Mesodermal cell (in vitro differentiated cells): ENCODE measurements at regions not wholly inside any gene's neighbourhood (a gene's known extent, or its start where the extent isn't known, plus 50 kb on each side); places are given as distances from the start of the nearest gene placed in this dataset.

Experiments used
- H3K27ac ChIP-seq: 2 replicates; pipeline ENCODE4 v1.7.0; 2013; ENCODE audit warnings: mild to moderate bottlenecking, low read depth, low read length, moderate library complexity; ENCODE audit not compliant: severe bottlenecking
- H3K36me3 ChIP-seq: 2 replicates; pipeline ENCODE4 v1.7.1; 2013; ENCODE audit warnings: mild to moderate bottlenecking, low read length, moderate library complexity; ENCODE audit not compliant: control insufficient read depth, insufficient read depth
- H3K4me1 ChIP-seq: one replicate; pipeline ENCODE4 v1.7.1; 2013; ENCODE audit warnings: mild to moderate bottlenecking, low read length; ENCODE audit not compliant: insufficient read depth, control insufficient read depth, poor library complexity, severe bottlenecking
- H3K4me3 ChIP-seq: 2 replicates; pipeline ENCODE4 v1.7.0; 2013; ENCODE audit warnings: low read length, control low read depth, mild to moderate bottlenecking; ENCODE audit not compliant: insufficient read depth, poor library complexity, severe bottlenecking; ENCODE audit errors: extremely low read depth
- H3K9me3 ChIP-seq: 2 replicates; pipeline ENCODE4 v1.7.1; 2013; ENCODE audit warnings: mild to moderate bottlenecking, low read length, moderate library complexity; ENCODE audit not compliant: control insufficient read depth
- WGBS, 2 experiments: methylation state at CpG; one replicate each; pipeline ENCODE4 v1.1.5; 2013; ENCODE audit warnings: missing lambda C conversion rate in 2 of 2; ENCODE audit not compliant: insufficient coverage in 2 of 2; 5-methylcytosine and 5-hydroxymethylcytosine counted together

DNA sequence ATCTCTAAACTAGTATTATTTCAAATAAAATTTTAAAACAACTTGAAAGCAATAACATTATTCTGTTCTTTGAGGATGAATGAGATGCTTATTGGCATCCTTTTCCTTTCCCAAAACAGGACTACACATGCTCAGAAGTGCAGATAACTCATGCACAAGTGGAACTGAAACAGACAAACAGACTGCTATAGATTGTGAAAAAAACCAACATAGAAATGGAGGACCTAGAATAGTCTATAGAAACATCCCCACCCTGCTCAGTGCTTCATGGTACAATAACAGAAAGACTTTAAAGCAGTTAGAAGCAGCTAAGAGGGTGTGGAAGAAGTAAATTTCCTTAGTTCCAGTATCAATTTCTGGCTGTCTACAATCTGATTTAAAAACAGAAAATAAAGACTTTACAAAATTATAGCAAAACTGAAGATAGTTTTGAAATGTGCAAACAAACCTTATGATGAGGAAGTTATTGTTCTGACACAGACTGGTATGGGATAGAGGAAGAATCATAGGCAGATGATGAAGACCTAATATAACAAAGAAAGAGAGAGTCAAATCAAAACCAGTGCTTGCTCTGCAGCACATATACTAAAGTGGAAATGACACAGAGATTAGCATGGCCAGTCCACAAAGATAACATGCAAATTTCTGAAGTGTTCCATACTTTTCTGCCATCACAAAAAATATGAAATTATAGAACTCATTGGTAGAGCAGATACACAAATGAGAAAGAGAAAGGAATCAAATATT, 1025.4 kb downstream of the SQOR start:
- no peak overlapping the region for H3K4me3 ChIP-seq
- no peak overlapping the region for H3K27ac ChIP-seq
- no peaks in the 10 kb centered on the region for H3K4me1 ChIP-seq
- H3K9me3 ChIP-seq = no peaks in the 10 kb centered on the region
- H3K36me3 ChIP-seq = no peaks in the 10 kb centered on the region

DNA sequence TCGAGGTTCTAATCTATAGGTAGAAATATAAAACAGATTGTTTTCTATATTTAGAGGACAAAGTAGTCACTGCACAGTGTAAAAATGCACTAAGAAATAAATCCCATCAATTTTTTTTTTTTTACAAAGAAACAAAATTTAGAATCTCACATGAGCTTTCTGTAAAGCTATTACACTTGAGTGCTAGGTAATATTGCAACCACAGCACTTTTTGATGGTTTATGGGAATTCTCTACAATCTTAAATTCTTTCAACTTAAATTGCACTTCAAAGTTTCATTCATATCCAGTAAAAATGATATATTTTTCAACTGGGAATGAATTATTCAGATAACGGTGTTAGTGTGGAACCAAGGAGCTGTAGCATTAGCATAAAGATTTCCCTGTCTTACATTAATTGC, 1035.4 kb downstream of the SQOR start:
- no CpG with 5 or more reads among the region's 2 CpGs for WGBS, 2 experiments
- no peak overlapping the region for H3K27ac ChIP-seq
- no peaks in the 10 kb centered on the region for H3K9me3 ChIP-seq
- H3K4me3 ChIP-seq = no peak overlapping the region
- no peaks in the 10 kb centered on the region for H3K4me1 ChIP-seq
- no peaks in the 10 kb centered on the region for H3K36me3 ChIP-seq

DNA sequence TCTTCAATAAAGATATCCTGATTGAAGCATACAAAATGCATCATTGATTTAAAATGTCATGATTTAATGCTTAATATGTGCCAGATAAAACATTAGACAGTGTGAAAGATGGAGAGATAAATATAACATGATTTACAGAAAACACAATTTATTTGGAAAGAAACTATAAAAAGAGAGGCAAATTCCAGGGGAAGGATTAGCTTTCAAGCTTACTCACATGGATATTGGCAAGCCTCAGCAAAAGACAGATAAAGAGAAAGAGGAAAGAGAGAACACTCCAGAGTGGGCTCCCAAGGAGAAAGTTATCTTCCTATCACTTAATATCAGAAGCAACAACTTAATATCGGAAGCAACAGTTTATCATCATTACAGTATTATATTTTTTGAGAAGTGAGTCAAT, 1036.5 kb downstream of the SQOR start:
- no peaks in the 10 kb centered on the region for H3K9me3 ChIP-seq
- no peak overlapping the region for H3K4me3 ChIP-seq
- WGBS, 2 experiments = no CpG with 5 or more reads among the region's 1 CpG
- H3K36me3 ChIP-seq = no peaks in the 10 kb centered on the region
- no peaks in the 10 kb centered on the region for H3K4me1 ChIP-seq
- no peak overlapping the region for H3K27ac ChIP-seq

DNA sequence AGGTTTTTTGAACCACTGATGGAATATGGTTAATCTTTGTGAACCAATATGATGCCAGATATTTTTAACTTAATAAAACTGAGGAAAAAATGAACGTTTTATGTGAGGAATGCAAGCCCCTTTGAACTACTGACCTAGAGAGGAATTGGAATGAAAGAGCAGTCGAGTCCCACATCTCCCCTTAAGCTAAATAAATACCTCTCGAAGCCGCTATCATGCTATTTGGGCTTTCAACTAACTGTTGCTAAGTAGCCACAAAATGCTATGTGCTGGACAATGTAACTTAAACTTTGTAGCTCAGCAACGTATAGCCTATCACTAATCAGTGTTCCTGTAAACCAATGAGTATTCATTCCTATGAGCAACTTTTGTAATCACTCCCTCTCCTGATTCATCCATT, 1037.2 kb downstream of the SQOR start:
- H3K36me3 ChIP-seq = no peaks in the 10 kb centered on the region
- H3K9me3 ChIP-seq = no peaks in the 10 kb centered on the region
- 71 to 86% methylated on average over 3 to 5 of the region's 5 CpGs for WGBS, 2 experiments
- no peaks in the 10 kb centered on the region for H3K4me1 ChIP-seq
- H3K27ac ChIP-seq = no peak overlapping the region
- H3K4me3 ChIP-seq = no peak overlapping the region

DNA sequence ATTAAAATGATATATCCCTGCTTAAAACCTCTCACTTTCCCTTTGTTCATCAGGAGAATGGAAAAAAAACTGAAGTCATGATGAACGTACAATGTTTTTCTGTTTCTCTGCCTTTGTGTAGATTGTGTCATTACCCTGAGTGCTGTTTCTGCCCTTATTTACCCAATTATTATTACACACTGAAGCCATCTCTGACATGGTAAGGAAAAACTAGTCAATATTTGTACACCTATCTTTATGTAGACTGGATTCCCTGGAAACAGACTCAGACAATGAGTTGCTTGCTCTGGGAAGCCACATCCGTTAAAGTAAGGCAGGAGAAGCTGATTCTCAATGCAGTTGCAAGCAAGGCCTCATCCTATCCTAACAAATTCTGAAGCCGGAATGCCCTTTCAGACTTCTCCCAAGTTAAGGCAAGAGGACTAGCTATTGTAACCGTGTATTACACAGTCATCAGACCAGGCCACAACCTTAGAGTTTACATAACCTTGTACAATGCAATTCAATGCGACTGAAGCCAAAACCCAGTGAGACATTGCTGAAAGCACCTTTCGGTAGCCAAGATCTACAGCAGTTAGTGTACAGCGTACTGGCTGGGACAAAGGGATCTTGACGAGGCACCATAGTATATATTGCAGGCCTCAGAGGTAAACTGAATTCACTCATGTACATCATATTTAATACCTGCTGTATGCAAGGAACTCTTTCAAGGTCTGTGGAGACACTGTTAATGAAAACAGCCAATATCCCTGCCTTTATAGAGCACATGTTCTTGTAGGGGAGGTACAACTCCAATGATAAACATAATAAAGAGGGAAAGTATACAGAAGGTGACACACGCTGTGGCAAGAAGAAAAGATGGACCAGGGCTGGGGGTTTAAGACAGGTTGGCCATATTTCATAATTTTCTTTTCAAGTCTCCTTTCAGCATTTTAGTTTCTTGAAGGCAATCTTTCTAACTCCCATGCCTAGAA, 1040.8 kb upstream of the SEMA6D start:
- no peaks in the 10 kb centered on the region for H3K36me3 ChIP-seq
- H3K27ac ChIP-seq = no peak overlapping the region
- WGBS, 2 experiments = 89 to 92% methylated on average over 6 to 7 of the region's 9 CpGs
- H3K4me1 ChIP-seq = no peaks in the 10 kb centered on the region
- H3K4me3 ChIP-seq = no peak overlapping the region
- no peaks in the 10 kb centered on the region for H3K9me3 ChIP-seq

DNA sequence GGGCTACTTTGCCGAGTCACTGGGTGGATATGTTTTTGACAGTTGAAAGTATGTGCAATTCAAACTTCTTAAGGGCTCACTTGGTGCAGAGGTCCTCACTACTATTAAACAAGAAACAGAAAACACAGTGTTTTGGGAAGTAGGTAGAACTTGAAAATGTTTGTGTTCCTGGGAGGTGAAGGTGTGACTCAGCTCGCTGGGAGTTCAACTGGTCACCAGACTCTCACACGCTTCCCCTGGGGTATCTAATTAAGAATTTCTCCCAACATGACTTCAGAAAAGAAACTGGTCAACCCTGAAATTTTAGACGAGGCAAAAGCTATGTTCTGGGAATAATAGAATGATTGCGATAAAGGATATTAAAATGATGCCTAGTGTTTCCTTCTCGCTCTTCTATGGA, 1039.8 kb upstream of the SEMA6D start:
- WGBS, 2 experiments = 90 to 92% methylated on average over 3 to 4 of the region's 6 CpGs
- no peak overlapping the region for H3K27ac ChIP-seq
- no peak overlapping the region for H3K4me3 ChIP-seq
- no peaks in the 10 kb centered on the region for H3K4me1 ChIP-seq
- no peaks in the 10 kb centered on the region for H3K36me3 ChIP-seq
- no peaks in the 10 kb centered on the region for H3K9me3 ChIP-seq

GRCh38 chr15:46681901-46682300, 1035.4 kb upstream of the SEMA6D start:
- no peak overlapping the region for H3K27ac ChIP-seq
- H3K4me3 ChIP-seq = no peak overlapping the region
- no peaks in the 10 kb centered on the region for H3K36me3 ChIP-seq
- H3K4me1 ChIP-seq = no peaks in the 10 kb centered on the region
- WGBS, 2 experiments = no CpG with 5 or more reads among the region's 1 CpG
- H3K9me3 ChIP-seq = no peaks in the 10 kb centered on the region

DNA sequence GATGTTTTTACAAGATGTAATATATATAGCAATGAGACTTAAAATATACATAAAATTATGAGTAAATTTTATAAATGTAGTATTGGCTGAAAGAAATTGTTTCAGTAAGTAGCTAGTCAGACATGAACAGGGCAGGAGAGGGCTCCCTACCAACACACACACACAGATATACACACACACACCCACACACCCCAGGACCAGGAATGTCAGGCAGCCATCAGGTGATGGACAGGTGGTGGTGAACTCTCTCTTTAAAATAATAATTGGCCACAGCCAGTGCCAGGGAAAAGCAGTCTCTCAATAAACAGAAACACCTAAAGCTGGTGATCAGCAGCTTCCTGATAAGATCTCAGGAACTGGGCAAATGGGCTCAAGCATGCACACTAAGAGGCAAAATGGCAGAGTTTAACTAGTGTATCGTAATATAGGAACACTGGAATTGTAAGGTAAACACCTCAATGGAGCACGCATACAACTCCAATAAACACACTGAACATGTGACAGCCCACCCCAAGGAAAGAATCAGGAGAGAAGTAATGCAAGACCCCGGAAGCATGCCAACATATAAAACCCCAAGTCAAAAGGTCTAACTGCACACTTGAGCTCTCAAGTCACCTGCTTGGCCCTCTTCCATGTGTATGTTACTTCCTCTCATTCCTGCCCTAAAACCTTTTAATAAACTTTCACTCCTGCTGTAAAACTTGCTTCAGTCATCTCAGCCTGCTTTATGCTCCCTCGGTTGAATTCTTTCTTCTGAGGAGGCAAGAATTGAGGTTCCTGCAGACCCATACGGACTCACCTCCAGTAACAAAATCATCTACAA, 1034.1 kb upstream of the SEMA6D start:
- WGBS, 2 experiments = 89% methylated on average over 1 to 2 of the region's 5 CpGs

GRCh38 chr15:46685096-46685495, 1032.2 kb upstream of the SEMA6D start:
- Histone ChIP-seq H3K4me3 (no peak overlapping the region), H3K4me1 (no peaks in the 10 kb centered on the region), H3K36me3 (no peaks in the 10 kb centered on the region), H3K27ac (no peak overlapping the region), H3K9me3 (no peaks in the 10 kb centered on the region)
- no CpG with 5 or more reads among the region's 1 CpG for WGBS, 2 experiments

More for the DNA sequence above, 1034.1 kb upstream of the SEMA6D start:
- H3K9me3 ChIP-seq = no peaks in the 10 kb centered on the region
- no peak overlapping the region for H3K4me3 ChIP-seq
- H3K36me3 ChIP-seq = no peaks in the 10 kb centered on the region
- H3K4me1 ChIP-seq = no peaks in the 10 kb centered on the region
- H3K27ac ChIP-seq = no peak overlapping the region

DNA sequence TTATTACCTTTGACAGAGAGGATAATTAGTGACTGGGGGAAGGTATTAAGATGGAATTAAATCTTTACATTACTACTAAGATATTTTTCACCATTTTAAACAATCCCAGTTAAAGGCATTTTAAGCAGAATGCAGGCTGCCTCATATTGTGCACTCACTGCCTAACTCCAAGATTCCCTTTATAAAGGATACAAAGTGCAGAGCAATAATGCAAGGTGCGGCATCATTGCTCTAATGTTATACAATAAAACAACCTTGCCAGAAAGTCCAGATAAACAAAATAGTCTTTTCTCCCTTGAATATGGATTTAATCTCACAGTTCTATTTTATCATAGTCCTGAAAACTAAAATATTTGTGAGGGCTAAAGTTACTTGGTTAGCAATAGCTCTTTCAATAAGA, 1031.6 kb upstream of the SEMA6D start:
- Histone ChIP-seq H3K4me3 (no peak overlapping the region), H3K4me1 (no peaks in the 10 kb centered on the region), H3K27ac (no peak overlapping the region), H3K36me3 (no peaks in the 10 kb centered on the region), H3K9me3 (no peaks in the 10 kb centered on the region)
- 100% methylated on average over 1 of the region's 1 CpG; no CpG with 5 or more reads in 1 of the 2 experiments for WGBS, 2 experiments
